ENCODE measurements at regions not wholly inside any gene's neighbourhood (a gene's known extent, or its start where the extent isn't known, plus 50 kb on each side); places are given as distances from the start of the nearest gene placed in this dataset.

DNA sequence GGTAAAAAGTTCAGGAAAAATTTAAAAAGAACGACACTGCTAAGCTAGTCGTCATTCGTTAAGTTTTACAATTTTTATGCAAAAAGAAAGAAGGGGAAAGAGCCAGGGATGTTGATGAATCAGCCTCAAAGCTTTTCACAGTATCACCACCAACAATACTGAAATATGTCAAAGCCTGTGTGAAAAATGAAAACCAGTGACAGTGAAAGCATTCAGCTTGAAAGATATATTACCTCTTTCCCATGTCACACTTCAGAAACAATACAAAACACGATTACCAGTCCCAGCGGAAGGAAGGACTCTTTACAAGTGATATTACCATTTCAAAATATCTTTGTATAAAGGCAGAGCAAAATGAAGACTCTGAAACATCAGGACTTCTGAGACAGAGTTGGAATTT, 489.2 kb downstream of the EPHA7 start:
- Histone ChIP-seq H3K36me3 (ENCODE audit: control insufficient read depth in 4 of 4, insufficient read depth in 3 of 4, low read depth in 1 of 4, low read length in 3 of 4) (no peaks in the 10 kb centered on the region), H3K9me3 (ENCODE audit: control insufficient read depth in 4 of 4, low read length in 3 of 4) (no peaks in the 10 kb centered on the region), H3K27ac (ENCODE audit: low read depth in 1 of 2, low read length in 2 of 2) (no peak overlapping the region), H3K9ac (ENCODE audit: low read depth in 1 of 2, low read length in 2 of 2) (no peak overlapping the region), H3K4me3 (ENCODE audit: low read depth in 1 of 3, low read length in 3 of 3) (no peak overlapping the region), H3K27me3 (ENCODE audit: control insufficient read depth in 4 of 4, insufficient read depth in 4 of 4, low read length in 3 of 4) (no peaks in the 10 kb centered on the region), H3K4me1 (ENCODE audit: control insufficient read depth in 4 of 4, insufficient read depth in 4 of 4, low read length in 3 of 4) (no peaks in the 10 kb centered on the region)
- 51% methylated on average over 5 of the region's 5 CpGs for WGBS
- no peak for DNase-seq (ENCODE audit: low spot score)
- TF ChIP-seq TAF1 (conservative IDR thresholded peaks at IDR 0.05) (no peak), GABPA (IDR thresholded peaks at IDR 0.05 in 1 of 2, conservative IDR thresholded peaks at IDR 0.05 in 1 of 2) (no peak), RAD21 (IDR thresholded peaks at IDR 0.05) (no peak), JUND (IDR thresholded peaks at IDR 0.05) (no peak), NR2F2 (IDR thresholded peaks at IDR 0.05) (no peak), EGR1 (IDR thresholded peaks at IDR 0.05; ENCODE audit: low read depth in 2 of 2) (no peak), YY1 (IDR thresholded peaks at IDR 0.05) (no peak), HNF4G (IDR thresholded peaks at IDR 0.05) (no peak), FOXA2 (IDR thresholded peaks at IDR 0.05) (no peak), HNF4A (conservative IDR thresholded peaks at IDR 0.05) (no peak), RXRA (IDR thresholded peaks at IDR 0.05) (no peak)
- TF ChIP-seq, protein P1, sequence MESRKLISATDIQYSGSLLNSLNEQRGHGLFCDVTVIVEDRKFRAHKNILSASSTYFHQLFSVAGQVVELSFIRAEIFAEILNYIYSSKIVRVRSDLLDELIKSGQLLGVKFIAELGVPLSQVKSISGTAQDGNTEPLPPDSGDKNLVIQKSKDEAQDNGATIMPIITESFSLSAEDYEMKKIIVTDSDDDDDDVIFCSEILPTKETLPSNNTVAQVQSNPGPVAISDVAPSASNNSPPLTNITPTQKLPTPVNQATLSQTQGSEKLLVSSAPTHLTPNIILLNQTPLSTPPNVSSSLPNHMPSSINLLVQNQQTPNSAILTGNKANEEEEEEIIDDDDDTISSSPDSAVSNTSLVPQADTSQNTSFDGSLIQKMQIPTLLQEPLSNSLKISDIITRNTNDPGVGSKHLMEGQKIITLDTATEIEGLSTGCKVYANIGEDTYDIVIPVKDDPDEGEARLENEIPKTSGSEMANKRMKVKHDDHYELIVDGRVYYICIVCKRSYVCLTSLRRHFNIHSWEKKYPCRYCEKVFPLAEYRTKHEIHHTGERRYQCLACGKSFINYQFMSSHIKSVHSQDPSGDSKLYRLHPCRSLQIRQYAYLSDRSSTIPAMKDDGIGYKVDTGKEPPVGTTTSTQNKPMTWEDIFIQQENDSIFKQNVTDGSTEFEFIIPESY (IDR thresholded peaks at IDR 0.05) = no peak
- TF ChIP-seq, protein P2, sequence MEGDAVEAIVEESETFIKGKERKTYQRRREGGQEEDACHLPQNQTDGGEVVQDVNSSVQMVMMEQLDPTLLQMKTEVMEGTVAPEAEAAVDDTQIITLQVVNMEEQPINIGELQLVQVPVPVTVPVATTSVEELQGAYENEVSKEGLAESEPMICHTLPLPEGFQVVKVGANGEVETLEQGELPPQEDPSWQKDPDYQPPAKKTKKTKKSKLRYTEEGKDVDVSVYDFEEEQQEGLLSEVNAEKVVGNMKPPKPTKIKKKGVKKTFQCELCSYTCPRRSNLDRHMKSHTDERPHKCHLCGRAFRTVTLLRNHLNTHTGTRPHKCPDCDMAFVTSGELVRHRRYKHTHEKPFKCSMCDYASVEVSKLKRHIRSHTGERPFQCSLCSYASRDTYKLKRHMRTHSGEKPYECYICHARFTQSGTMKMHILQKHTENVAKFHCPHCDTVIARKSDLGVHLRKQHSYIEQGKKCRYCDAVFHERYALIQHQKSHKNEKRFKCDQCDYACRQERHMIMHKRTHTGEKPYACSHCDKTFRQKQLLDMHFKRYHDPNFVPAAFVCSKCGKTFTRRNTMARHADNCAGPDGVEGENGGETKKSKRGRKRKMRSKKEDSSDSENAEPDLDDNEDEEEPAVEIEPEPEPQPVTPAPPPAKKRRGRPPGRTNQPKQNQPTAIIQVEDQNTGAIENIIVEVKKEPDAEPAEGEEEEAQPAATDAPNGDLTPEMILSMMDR (IDR thresholded peaks at IDR 0.05; ENCODE audit: low read depth, low read length, missing input control) = no peak
- TF ChIP-seq, protein P3, sequence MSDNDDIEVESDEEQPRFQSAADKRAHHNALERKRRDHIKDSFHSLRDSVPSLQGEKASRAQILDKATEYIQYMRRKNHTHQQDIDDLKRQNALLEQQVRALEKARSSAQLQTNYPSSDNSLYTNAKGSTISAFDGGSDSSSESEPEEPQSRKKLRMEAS (IDR thresholded peaks at IDR 0.05) = no peak
- TF ChIP-seq, protein P4, sequence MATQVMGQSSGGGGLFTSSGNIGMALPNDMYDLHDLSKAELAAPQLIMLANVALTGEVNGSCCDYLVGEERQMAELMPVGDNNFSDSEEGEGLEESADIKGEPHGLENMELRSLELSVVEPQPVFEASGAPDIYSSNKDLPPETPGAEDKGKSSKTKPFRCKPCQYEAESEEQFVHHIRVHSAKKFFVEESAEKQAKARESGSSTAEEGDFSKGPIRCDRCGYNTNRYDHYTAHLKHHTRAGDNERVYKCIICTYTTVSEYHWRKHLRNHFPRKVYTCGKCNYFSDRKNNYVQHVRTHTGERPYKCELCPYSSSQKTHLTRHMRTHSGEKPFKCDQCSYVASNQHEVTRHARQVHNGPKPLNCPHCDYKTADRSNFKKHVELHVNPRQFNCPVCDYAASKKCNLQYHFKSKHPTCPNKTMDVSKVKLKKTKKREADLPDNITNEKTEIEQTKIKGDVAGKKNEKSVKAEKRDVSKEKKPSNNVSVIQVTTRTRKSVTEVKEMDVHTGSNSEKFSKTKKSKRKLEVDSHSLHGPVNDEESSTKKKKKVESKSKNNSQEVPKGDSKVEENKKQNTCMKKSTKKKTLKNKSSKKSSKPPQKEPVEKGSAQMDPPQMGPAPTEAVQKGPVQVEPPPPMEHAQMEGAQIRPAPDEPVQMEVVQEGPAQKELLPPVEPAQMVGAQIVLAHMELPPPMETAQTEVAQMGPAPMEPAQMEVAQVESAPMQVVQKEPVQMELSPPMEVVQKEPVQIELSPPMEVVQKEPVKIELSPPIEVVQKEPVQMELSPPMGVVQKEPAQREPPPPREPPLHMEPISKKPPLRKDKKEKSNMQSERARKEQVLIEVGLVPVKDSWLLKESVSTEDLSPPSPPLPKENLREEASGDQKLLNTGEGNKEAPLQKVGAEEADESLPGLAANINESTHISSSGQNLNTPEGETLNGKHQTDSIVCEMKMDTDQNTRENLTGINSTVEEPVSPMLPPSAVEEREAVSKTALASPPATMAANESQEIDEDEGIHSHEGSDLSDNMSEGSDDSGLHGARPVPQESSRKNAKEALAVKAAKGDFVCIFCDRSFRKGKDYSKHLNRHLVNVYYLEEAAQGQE (IDR thresholded peaks at IDR 0.05) = no peak
- TF ChIP-seq, protein P5, sequence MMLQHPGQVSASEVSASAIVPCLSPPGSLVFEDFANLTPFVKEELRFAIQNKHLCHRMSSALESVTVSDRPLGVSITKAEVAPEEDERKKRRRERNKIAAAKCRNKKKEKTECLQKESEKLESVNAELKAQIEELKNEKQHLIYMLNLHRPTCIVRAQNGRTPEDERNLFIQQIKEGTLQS (IDR thresholded peaks at IDR 0.05) = no peak

Measured in liver (tissue), 8 donors.